HCT116 (cell line): ENCODE measurements at regions not wholly inside any gene's neighbourhood (a gene's known extent, or its start where the extent isn't known, plus 50 kb on each side); places are given as distances from the start of the nearest gene placed in this dataset.

Experiments
- ATAC-seq: fragments of 200-7000 bp; cut with Tn5 transposase; 2 replicates; pipeline ENCODE4 v1.9.1; 2020; ENCODE audit warnings: mild to moderate bottlenecking, moderate library complexity
- BruUV-seq: library from RNA; stranded (reverse); fragments of 400-500 nt; replicated peaks from 2 replicates; lab custom pipeline; 2021; lab: Mats Ljungman, UMichigan
- CTCF ChIA-PET: fragments of 300-600 bp; sonication (Branson Sonifier 250); formaldehyde crosslinking; loops from one replicate; lab custom pipeline; 2021; ENCODE audit warnings: antibody characterized with exemption; lab: Charles Lee
- POLR2A ChIA-PET: fragments of 300-600, 350-600 bp; sonication (Branson Sonifier 250); formaldehyde crosslinking; loops from one replicate; lab custom pipeline; 2021; ENCODE audit warnings: antibody characterized with exemption; lab: Charles Lee
- RAD21 ChIA-PET, 2 experiments: fragments of 300-600 bp; sonication (Branson Sonifier 250); formaldehyde crosslinking; loops; one replicate each; lab custom pipeline; 2023; ENCODE audit warnings: low total read pairs in 2 of 2; ENCODE audit not compliant: uncharacterized antibody in 2 of 2, unreplicated experiment in 2 of 2, low non-redundant PET in 1 of 2; lab: Charles Lee
- DNase-seq: peaks from one replicate; pipeline ENCODE4 v3.0.0-alpha.2; 2010; ENCODE audit warnings: low read depth, low spot score
- H2AFZ ChIP-seq: fragments of 200-600 bp; shearing (Covaris generic), sonication (generic); 2 replicates; pipeline ENCODE4 v1.6.1; 2017; ENCODE audit warnings: low read depth, mixed run types, mixed read lengths, antibody characterized with exemption, low read length; ENCODE audit not compliant: poor library complexity, severe bottlenecking
- H3K27ac ChIP-seq: 2 replicates; pipeline ENCODE4 v1.5.1; 2012; ENCODE audit warnings: low read depth, low read length
- H3K27me3 ChIP-seq: fragments of 200-600 bp; sonication (generic); 2 replicates; pipeline ENCODE4 v1.6.1; 2016; ENCODE audit warnings: mixed run types, low read length, mixed read lengths; ENCODE audit not compliant: insufficient read depth
- H3K36me3 ChIP-seq, 2 experiments: fragments of 200-500 bp in 1 of 2; fragments of 200-600 bp in 1 of 2; sonication (Bioruptor generic) in 1 of 2; sonication (generic) in 1 of 2; 2 replicates each; pipeline versions ENCODE4 v1.5.1 to v1.6.1; 2014 to 2016; ENCODE audit warnings: low read length in 2 of 2, inconsistent platforms in 1 of 2, mixed read lengths in 1 of 2, mixed run types in 1 of 2; ENCODE audit not compliant: insufficient read depth in 2 of 2, control insufficient read depth in 1 of 2
- H3K4me1 ChIP-seq, 2 experiments: fragments of 200-600 bp in 1 of 2; sonication (generic) in 1 of 2; 2 replicates each; pipeline versions ENCODE4 v1.5.1 to v1.6.1; 2012 to 2017; ENCODE audit warnings: low read length in 2 of 2, inconsistent platforms in 1 of 2, mild to moderate bottlenecking in 1 of 2, mixed read lengths in 1 of 2, mixed run types in 1 of 2, moderate library complexity in 1 of 2; ENCODE audit not compliant: insufficient read depth in 2 of 2, control insufficient read depth in 1 of 2
- H3K4me2 ChIP-seq: fragments of 200-600 bp; sonication (generic); 2 replicates; pipeline ENCODE4 v1.6.1; 2017; ENCODE audit warnings: mixed run types, low read length, mixed read lengths
- H3K4me3 ChIP-seq, 2 experiments: fragments of 200-600 bp in 1 of 2; sonication (generic) in 1 of 2; replicated peaks in 1 of 2; 2 replicates each; pipeline ENCODE4 v1.5.1; 2011 to 2016; ENCODE audit warnings: low read length in 2 of 2, control low read depth in 1 of 2, low read depth in 1 of 2, mild to moderate bottlenecking in 1 of 2, mixed read lengths in 1 of 2, mixed run types in 1 of 2
- H3K79me2 ChIP-seq: fragments of 200-600 bp; sonication (generic); 2 replicates; pipeline ENCODE4 v1.6.1; 2017; ENCODE audit warnings: mild to moderate bottlenecking, mixed run types, low read length, moderate library complexity, mixed read lengths; ENCODE audit not compliant: insufficient read depth
- H3K9ac ChIP-seq: fragments of 200-600 bp; sonication (generic); 2 replicates; pipeline ENCODE4 v1.6.1; 2016; ENCODE audit warnings: low read length, mixed read lengths
- H3K9me2 ChIP-seq: fragments of 200-600 bp; sonication (generic), shearing (Covaris generic); 2 replicates; pipeline ENCODE4 v1.6.1; 2017; ENCODE audit warnings: mixed run types, mild to moderate bottlenecking, moderate library complexity; ENCODE audit not compliant: insufficient read depth
- H3K9me3 ChIP-seq, 2 experiments: fragments of 200-500 bp in 1 of 2; fragments of 200-600 bp in 1 of 2; sonication (Bioruptor generic) in 1 of 2; sonication (generic) in 1 of 2; 2 replicates each; pipeline ENCODE4 v1.6.1; 2014 to 2017; ENCODE audit warnings: low read length in 2 of 2, mixed read lengths in 2 of 2, inconsistent platforms in 1 of 2, low read depth in 1 of 2, mild to moderate bottlenecking in 1 of 2, mixed run types in 1 of 2, moderate library complexity in 1 of 2; ENCODE audit not compliant: control insufficient read depth in 1 of 2, insufficient read depth in 1 of 2
- H4K20me1 ChIP-seq: fragments of 200-600 bp; sonication (generic), shearing (Covaris generic); 2 replicates; pipeline ENCODE4 v1.6.1; 2017; ENCODE audit warnings: mixed run types, mild to moderate bottlenecking, moderate library complexity; ENCODE audit not compliant: insufficient read depth
- CBX3 ChIP-seq: IDR thresholded peaks from 2 replicates; pipeline ENCODE4 v1.6.1; 2012; ENCODE audit warnings: low read depth
- CEBPB ChIP-seq: IDR thresholded peaks from 2 replicates; pipeline ENCODE4 v1.6.1; 2012; ENCODE audit warnings: low read depth
- CTCF ChIP-seq, 3 experiments: fragments of 200-600 bp in 1 of 3; sonication (generic) in 1 of 3; IDR thresholded peaks in 2 of 3; conservative IDR thresholded peaks in 1 of 3; 2 replicates each; pipeline ENCODE4 v1.5.1; 2012 to 2017; ENCODE audit warnings: low read depth in 2 of 3, low read length in 2 of 3, antibody characterized with exemption in 1 of 3, borderline replicate concordance in 1 of 3, control low read depth in 1 of 3, mild to moderate bottlenecking in 1 of 3, mixed read lengths in 1 of 3, mixed run types in 1 of 3, moderate library complexity in 1 of 3; ENCODE audit not compliant: insufficient read depth in 1 of 3
- EGR1 ChIP-seq: IDR thresholded peaks from 2 replicates; pipeline ENCODE4 v1.6.1; 2012; ENCODE audit warnings: low read depth
- ELF1 ChIP-seq: IDR thresholded peaks from 2 replicates; pipeline ENCODE4 v1.6.1; 2012; ENCODE audit warnings: low read depth, borderline replicate concordance
- EZH2 ChIP-seq: fragments of 200-600 bp; sonication (generic); IDR thresholded peaks from 2 replicates; pipeline ENCODE4 v1.6.1; 2017; ENCODE audit warnings: antibody characterized with exemption, mixed run types
- EZH2phosphoT487 ChIP-seq: fragments of 200-600 bp; IDR thresholded peaks from 2 replicates; pipeline ENCODE4 v1.6.1; 2018; ENCODE audit warnings: antibody characterized with exemption, borderline replicate concordance
- JUND ChIP-seq: IDR thresholded peaks from 2 replicates; pipeline ENCODE4 v1.6.1; 2012
- POLR2A ChIP-seq: IDR thresholded peaks from 2 replicates; pipeline ENCODE4 v1.7.0; 2011; ENCODE audit warnings: borderline replicate concordance; ENCODE audit not compliant: insufficient read depth, insufficient read length; ENCODE audit errors: extremely low read depth
- REST ChIP-seq: IDR thresholded peaks from 2 replicates; pipeline ENCODE4 v1.6.1; 2012; ENCODE audit warnings: low read depth
- SIN3A ChIP-seq: IDR thresholded peaks from 2 replicates; pipeline ENCODE4 v1.6.1; 2012; ENCODE audit warnings: low read depth
- SP1 ChIP-seq: IDR thresholded peaks from 2 replicates; pipeline ENCODE4 v1.6.1; 2012; ENCODE audit warnings: low read depth
- SRF ChIP-seq: IDR thresholded peaks from 2 replicates; pipeline ENCODE4 v1.6.1; 2012; ENCODE audit warnings: low read depth
- TCF7L2 ChIP-seq: IDR thresholded peaks from 2 replicates; pipeline ENCODE4 v1.7.0; 2011; ENCODE audit warnings: borderline replicate concordance, inconsistent platforms; ENCODE audit not compliant: insufficient read depth, insufficient read length; ENCODE audit errors: extremely low read depth
- ZBTB33 ChIP-seq: IDR thresholded peaks from 2 replicates; pipeline ENCODE4 v1.6.1; 2011; ENCODE audit warnings: mild to moderate bottlenecking, low read length, moderate library complexity; ENCODE audit not compliant: insufficient replicate concordance; ENCODE audit errors: extremely low read depth
- ZFX ChIP-seq: fragments of 450-650 bp; IDR thresholded peaks from 2 replicates; pipeline ENCODE4 v1.6.1; 2017
- ZNF274 ChIP-seq: fragments of 200-500 bp; sonication (Bioruptor generic); IDR thresholded peaks from 2 replicates; pipeline ENCODE4 v1.6.1; 2014; ENCODE audit warnings: mild to moderate bottlenecking, low read depth, low read length, inconsistent platforms
- intact Hi-C: fragments of 100-400 bp; cut with micrococcal nuclease; formaldehyde crosslinking; loops from 2 replicates; pipeline ENCODE4 v1.10.0; 2022

GRCh38 chr21:32093646-32094462, 185.0 kb downstream of the MIS18A start (continued):
- TF ChIP-seq ZBTB33 (no peak), SP1 (no peak)
- TF ChIP-seq, all 23 proteins: peak for 0

- DNase-seq: no peak
- ChIA-PET RAD21 (no interaction called here), CTCF (interaction anchor here (0.7 kb wide), 1 partner anchor 989 kb away, joined by 3 read pairs; no protein-coding TSS in a partner anchor), POLR2A (no interaction called here)
- no TSS peak for BruUV-seq
- Histone ChIP-seq H3K36me3 (no peaks in the 10 kb centered on the region), H3K27me3 (peaks cover 8% of the 10 kb centered on the region), H3K27ac (no peak overlapping the region), H3K4me1 (no peaks in the 10 kb centered on the region), H3K9me2 (no peaks in the 10 kb centered on the region), H3K79me2 (no peaks in the 10 kb centered on the region), H3K9me3 (no peaks in the 10 kb centered on the region), H3K4me2 (no peak overlapping the region), H2AFZ (no peak overlapping the region), H3K4me3 (no peak overlapping the region), H4K20me1 (no peaks in the 10 kb centered on the region), H3K9ac (no peak overlapping the region)
- intact Hi-C loops: no loop called here
- ATAC-seq: no peak
- TF ChIP-seq SP1: no peak
- TF ChIP-seq ZNF274: no peak
- TF ChIP-seq ELF1: no peak
- no peak for TF ChIP-seq JUND
- TF ChIP-seq SRF: no peak
- no peak for TF ChIP-seq EGR1
- no peak for TF ChIP-seq ZFX
- no peak for TF ChIP-seq POLR2A
- no peak for TF ChIP-seq TCF7L2
- TF ChIP-seq SIN3A: no peak
- no peak for TF ChIP-seq EZH2
- TF ChIP-seq CBX3: no peak
- TF ChIP-seq REST: no peak
- TF ChIP-seq CEBPB: no peak
- TF ChIP-seq EZH2phosphoT487: no peak
- TF ChIP-seq CTCF (IDR thresholded peaks at IDR 0.05 in 2 of 3, conservative IDR thresholded peaks at IDR 0.05 in 1 of 3; ENCODE audit: borderline replicate concordance in 1 of 3, insufficient read depth in 1 of 3, low read depth in 2 of 3, low read length in 2 of 3): no peak
Observed at GRCh38 chr21:32090956-32091355, 187.9 kb downstream of the MIS18A start.
